Heart right ventricle (tissue), 16 donors: ENCODE measurements at regions not wholly inside any gene's neighbourhood (a gene's known extent, or its start where the extent isn't known, plus 50 kb on each side); places are given as distances from the start of the nearest gene placed in this dataset.

Experiments used
- ATAC-seq, 8 donors: fragments of 200-7000 bp; cut with Tn5 transposase; one replicate each; pipeline ENCODE4 v1.9.1; 2020; ENCODE audit warnings: mild to moderate bottlenecking in 8 of 8, moderate library complexity in 8 of 8, moderate number of reproducible peaks in 1 of 8
- DNase-seq, 2 donors: peaks; one replicate each; pipeline ENCODE4 v3.0.0-alpha.2; 2020
- H3K27ac ChIP-seq, 10 donors: fragments of 200-600 bp; sonication (generic) in 2 of 10; one replicate each; pipeline versions ENCODE4 v1.5.0 to v1.8.0; 2020 to 2022; ENCODE audit warnings: mild to moderate bottlenecking in 3 of 10
- H3K27me3 ChIP-seq, 7 donors: fragments of 200-600 bp; one replicate each; pipeline ENCODE4 v1.8.0; 2021 to 2022; ENCODE audit warnings: mild to moderate bottlenecking in 2 of 7
- H3K36me3 ChIP-seq, 9 donors: fragments of 200-600 bp; sonication (generic) in 1 of 9; one replicate each; pipeline versions ENCODE4 v1.5.0 to v1.8.0; 2020 to 2022; ENCODE audit warnings: mild to moderate bottlenecking in 2 of 9
- H3K4me1 ChIP-seq, 9 donors: fragments of 200-600 bp; sonication (generic) in 1 of 9; one replicate each; pipeline versions ENCODE4 v1.5.0 to v1.8.0; 2020 to 2022; ENCODE audit warnings: mild to moderate bottlenecking in 4 of 9
- H3K4me3 ChIP-seq, 10 donors: fragments of 200-600 bp; sonication (generic) in 2 of 10; one replicate each; pipeline versions ENCODE4 v1.5.0 to v1.8.0; 2020 to 2022; ENCODE audit warnings: mild to moderate bottlenecking in 7 of 10, moderate library complexity in 2 of 10
- H3K9me3 ChIP-seq, 11 donors: fragments of 200-600 bp in 10 of 11; sonication (generic) in 2 of 11; one replicate each; pipeline versions ENCODE4 v1.5.0 to v1.8.0; 2013 to 2022; ENCODE audit warnings: mild to moderate bottlenecking in 2 of 11, control low read depth in 1 of 11, moderate library complexity in 1 of 11
- WGBS, 2 donors: extraction: QIAGEN DNeasy Blood & Tissue Kit; methylation state at CpG; one replicate each; pipeline ENCODE4 v1.1.7; 2013; ENCODE audit warnings: inconsistent platforms in 1 of 2; 5-methylcytosine and 5-hydroxymethylcytosine counted together
- intact Hi-C, 10 donors: fragments of 100-400 bp; cut with DNase I; formaldehyde crosslinking; loops; one replicate each; pipeline versions ENCODE4 v1.11.1 to v1.14.2; 2022
- TF ChIP-seq, protein P1 (sequence below), 9 donors: fragments of 200-600 bp; sonication (generic) in 2 of 9; IDR thresholded peaks; one replicate each; pipeline versions ENCODE4 v1.5.0 to v1.8.0; 2021 to 2022; ENCODE audit warnings: antibody characterized with exemption in 9 of 9, mild to moderate bottlenecking in 5 of 9, moderate library complexity in 1 of 9
- donor health status: Arrhythmogenic right ventricular cardiomyopathy.
- donor health status: ischemic (EF 13 %, LVEDD 7.1; RV severe dilation, severe dysfunction).
- donor health status: healthy with polysubstance abuse.
- donor health status: DM: no; HTN: yes; CAD: no.
- donor health status: DM: no; HTN: no; CAD: no.
- donor health status: ischemic (EF 25% LVEDD 6.9; RV normal size, moderate dysfunction).
- donor health status: ischemic (EF 25% LVEDD 5.7; RV mildly dilated, moderate dysfunction).
- donor health status: healthy.
- donor health status: DM: yes; HTN: yes; CAD: no.
- donor health status: Ischemic cardiomyopathy.
- donor health status: ischemic (EF 35%, LVEDD 5.7; RV mildly dilated, moderate dysfunction).
- donor health status: nonischemic (EF 11% LVEDD 7.7; RV severe dilation, severe dysfunction).
- donor health status: DM: yes; HTN: yes; CAD: no.
- donor health status: PGD.
- donor health status: ischemic (EF 29% LVEDD 5.4; RV normal size, mild dysfunction).
- donor health status: nonischemic (EF 23%, LVEDD 6.1; RV moderate dilation, normal function).

DNA sequence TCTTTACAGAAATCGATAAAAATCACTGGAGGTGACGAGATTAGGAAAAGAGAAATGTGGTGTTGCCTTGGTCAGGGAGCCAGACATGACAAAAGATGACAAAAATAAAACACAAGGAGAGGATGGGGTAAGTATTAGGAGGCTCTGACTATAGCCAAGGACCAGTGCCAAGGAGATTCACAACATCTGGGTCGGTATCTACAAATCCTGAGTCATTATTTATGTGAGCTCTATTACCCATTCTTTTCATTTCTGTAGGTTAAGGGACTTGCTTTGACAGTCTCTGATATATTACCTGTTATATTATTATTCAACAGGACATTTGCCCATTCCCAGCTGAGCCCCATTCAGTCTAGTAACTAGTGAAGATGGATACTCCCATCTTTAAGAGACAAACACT lies 120.8 kb downstream of the TYW3 start:
- H3K27ac ChIP-seq, result no peak overlapping the region
- 71 to 81% methylated on average over 3 of the region's 3 CpGs for WGBS, 2 donors
- DNase-seq, result no peak
- no peaks in the 10 kb centered on the region for H3K27me3 ChIP-seq
- no peaks in the 10 kb centered on the region for H3K9me3 ChIP-seq
- TF ChIP-seq, protein P1, sequence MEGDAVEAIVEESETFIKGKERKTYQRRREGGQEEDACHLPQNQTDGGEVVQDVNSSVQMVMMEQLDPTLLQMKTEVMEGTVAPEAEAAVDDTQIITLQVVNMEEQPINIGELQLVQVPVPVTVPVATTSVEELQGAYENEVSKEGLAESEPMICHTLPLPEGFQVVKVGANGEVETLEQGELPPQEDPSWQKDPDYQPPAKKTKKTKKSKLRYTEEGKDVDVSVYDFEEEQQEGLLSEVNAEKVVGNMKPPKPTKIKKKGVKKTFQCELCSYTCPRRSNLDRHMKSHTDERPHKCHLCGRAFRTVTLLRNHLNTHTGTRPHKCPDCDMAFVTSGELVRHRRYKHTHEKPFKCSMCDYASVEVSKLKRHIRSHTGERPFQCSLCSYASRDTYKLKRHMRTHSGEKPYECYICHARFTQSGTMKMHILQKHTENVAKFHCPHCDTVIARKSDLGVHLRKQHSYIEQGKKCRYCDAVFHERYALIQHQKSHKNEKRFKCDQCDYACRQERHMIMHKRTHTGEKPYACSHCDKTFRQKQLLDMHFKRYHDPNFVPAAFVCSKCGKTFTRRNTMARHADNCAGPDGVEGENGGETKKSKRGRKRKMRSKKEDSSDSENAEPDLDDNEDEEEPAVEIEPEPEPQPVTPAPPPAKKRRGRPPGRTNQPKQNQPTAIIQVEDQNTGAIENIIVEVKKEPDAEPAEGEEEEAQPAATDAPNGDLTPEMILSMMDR (IDR thresholded peaks at IDR 0.05), result no peak
- H3K4me1 ChIP-seq, result no peaks in the 10 kb centered on the region
- no peaks in the 10 kb centered on the region for H3K36me3 ChIP-seq
- intact Hi-C loops, result no loop called here
- H3K4me3 ChIP-seq, result no peak overlapping the region
- ATAC-seq, result no peak

DNA sequence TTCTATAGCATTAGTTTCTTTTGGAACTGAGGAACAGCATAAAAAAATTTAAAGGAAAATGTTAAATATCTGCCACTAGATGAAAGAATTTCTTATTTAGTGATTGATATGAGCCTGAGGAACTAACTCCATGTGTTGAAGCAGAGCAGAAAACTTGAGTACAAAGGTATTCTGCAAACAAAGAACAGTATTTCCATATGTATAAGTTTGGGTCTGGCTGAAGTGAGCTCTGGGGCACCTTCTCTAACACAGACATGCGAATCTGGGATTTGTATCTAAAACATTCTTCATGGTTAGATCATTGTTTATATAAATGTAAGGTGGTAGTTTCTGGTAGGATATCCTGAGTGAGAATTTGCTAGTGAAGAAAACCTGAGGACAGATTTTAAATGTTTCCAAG lies 123.2 kb downstream of the TYW3 start:
- TF ChIP-seq, protein P1 (IDR thresholded peaks at IDR 0.05), result no peak
- H3K4me1 ChIP-seq, result no peaks in the 10 kb centered on the region
- H3K4me3 ChIP-seq, result no peak overlapping the region
- DNase-seq (no peak), ATAC-seq (no peak)
- intact Hi-C loops, result no loop called here
- peaks cover 0 to 6% (median 0%) of the 10 kb centered on the region in 11 donors for H3K9me3 ChIP-seq
- no peaks in the 10 kb centered on the region for H3K27me3 ChIP-seq
- 46 to 67% methylated on average over 1 of the region's 1 CpG for WGBS, 2 donors
- H3K27ac ChIP-seq, result no peak overlapping the region
- H3K36me3 ChIP-seq, result no peaks in the 10 kb centered on the region

DNA sequence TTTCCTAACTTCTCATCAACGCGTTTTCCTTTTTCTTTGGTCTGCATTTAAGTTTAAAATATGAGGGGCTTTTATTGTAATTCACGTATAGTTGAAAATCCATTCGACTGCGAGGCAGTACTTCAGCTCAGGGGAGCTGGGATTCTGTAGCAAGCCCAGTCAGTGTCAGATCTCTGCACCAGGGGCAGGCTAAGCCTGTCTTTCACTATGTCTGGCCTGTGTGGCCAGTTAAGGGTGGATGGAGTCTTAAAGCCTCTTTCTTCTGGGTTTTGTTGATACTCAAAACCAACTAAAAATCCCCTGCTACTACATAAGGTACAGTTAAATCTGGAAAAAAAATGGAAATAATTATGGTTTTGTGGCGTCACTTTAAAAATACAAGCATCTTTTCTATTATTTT lies 124.7 kb downstream of the TYW3 start:
- TF ChIP-seq, protein P1 (IDR thresholded peaks at IDR 0.05), result no peak
- no peak for ATAC-seq

DNA sequence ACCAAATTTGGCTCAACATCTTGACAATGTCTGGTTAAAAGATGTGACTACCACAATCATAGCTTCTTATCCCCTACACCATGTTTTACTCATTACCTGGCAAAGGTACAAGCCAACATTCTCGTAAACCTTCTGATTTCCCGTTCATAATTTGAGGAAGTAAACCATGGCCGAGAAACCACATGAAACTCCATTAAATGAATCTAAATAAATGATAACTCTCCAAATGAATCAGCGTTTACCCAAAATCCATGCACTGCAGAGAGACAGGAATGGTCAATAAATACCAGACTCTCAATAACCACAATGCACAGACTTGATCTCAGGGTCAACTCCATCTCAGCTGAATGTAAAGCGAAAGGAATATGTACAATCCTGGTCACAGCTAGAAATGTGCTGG lies 125.2 kb downstream of the TYW3 start:
- Histone ChIP-seq H3K4me1 (no peaks in the 10 kb centered on the region), H3K4me3 (no peak overlapping the region), H3K27me3 (no peaks in the 10 kb centered on the region), H3K27ac (no peak overlapping the region), H3K36me3 (no peaks in the 10 kb centered on the region), H3K9me3 (peaks cover 0 to 8% (median 0%) of the 10 kb centered on the region in 11 donors)
- 85 to 89% methylated on average over 5 of the region's 5 CpGs for WGBS, 2 donors
- DNase-seq (no peak), ATAC-seq (no peak)
- TF ChIP-seq, protein P1 (IDR thresholded peaks at IDR 0.05), result no peak
- intact Hi-C loops, result no loop called here

More for the DNA sequence above, 124.7 kb downstream of the TYW3 start:
- no peaks in the 10 kb centered on the region for H3K36me3 ChIP-seq
- no peak overlapping the region for H3K4me3 ChIP-seq
- H3K27ac ChIP-seq, result no peak overlapping the region
- peaks cover 0 to 6% (median 0%) of the 10 kb centered on the region in 11 donors for H3K9me3 ChIP-seq
- no peaks in the 10 kb centered on the region for H3K27me3 ChIP-seq
- 84 to 90% methylated on average over 6 of the region's 6 CpGs for WGBS, 2 donors
- no peaks in the 10 kb centered on the region for H3K4me1 ChIP-seq
- intact Hi-C loops, result no loop called here
- DNase-seq, result no peak
